IMR-90 (cell line): ENCODE measurements at regions not wholly inside any gene's neighbourhood (a gene's known extent, or its start where the extent isn't known, plus 50 kb on each side); places are given as distances from the start of the nearest gene placed in this dataset.

Experiments used
- ATAC-seq: fragments of 200-7000 bp; cut with Tn5 transposase; 2 replicates; pipeline ENCODE4 v1.9.1; 2020; ENCODE audit warnings: low read depth, mild to moderate bottlenecking, moderate library complexity
- BruUV-seq: library from RNA; stranded (reverse); fragments of 400-500 nt; replicated peaks from 2 replicates; lab custom pipeline; 2021; lab: Mats Ljungman, UMichigan
- CTCF ChIA-PET: fragments of 300-600 bp; formaldehyde crosslinking; extraction: SDS; loops from one replicate; lab custom pipeline; 2021; ENCODE audit warnings: antibody characterized with exemption; lab: Yijun Ruan, JAX
- POLR2A ChIA-PET: fragments of 300-600 bp; sonication (Branson Sonifier 250); formaldehyde crosslinking; loops from one replicate; lab custom pipeline; 2022; ENCODE audit warnings: antibody characterized with exemption; ENCODE audit not compliant: unreplicated experiment; lab: Charles Lee
- DNase-seq: peaks from one replicate; pipeline ENCODE4 v3.0.0; 2013
- H2AFZ ChIP-seq: replicated peaks from 2 replicates; pipeline ENCODE3; 2013; ENCODE audit warnings: low read length, mild to moderate bottlenecking; ENCODE audit not compliant: poor library complexity
- H2AK5ac ChIP-seq: 2 replicates; pipeline ENCODE4 v1.6.1; 2013; ENCODE audit warnings: low read depth, low read length, inconsistent platforms
- H2AK9ac ChIP-seq: replicated peaks from 2 replicates; pipeline ENCODE3; 2013; ENCODE audit warnings: mild to moderate bottlenecking, low read depth, low read length, moderate library complexity; ENCODE audit not compliant: poor library complexity
- H2BK120ac ChIP-seq: 2 replicates; pipeline ENCODE4 v1.6.1; 2013; ENCODE audit warnings: low read depth, low read length, inconsistent platforms
- H2BK15ac ChIP-seq: 3 replicates; pipeline ENCODE4 v1.6.1; 2013; ENCODE audit warnings: low read depth, low read length, inconsistent platforms
- H2BK20ac ChIP-seq: 2 replicates; pipeline ENCODE4 v1.6.1; 2013; ENCODE audit warnings: low read depth, mild to moderate bottlenecking, inconsistent platforms, low read length, moderate library complexity
- H2BK5ac ChIP-seq: 2 replicates; pipeline ENCODE4 v1.6.1; 2013; ENCODE audit warnings: mild to moderate bottlenecking, low read depth, low read length, inconsistent platforms; ENCODE audit not compliant: poor library complexity, severe bottlenecking
- H3K14ac ChIP-seq: replicated peaks from 2 replicates; pipeline ENCODE4 v1.6.1; 2013; ENCODE audit warnings: low read depth, low read length, inconsistent platforms
- H3K18ac ChIP-seq: 2 replicates; pipeline ENCODE4 v1.6.1; 2013; ENCODE audit warnings: low read depth, low read length, control low read depth
- H3K23ac ChIP-seq: 2 replicates; pipeline ENCODE4 v1.6.1; 2013; ENCODE audit warnings: low read depth, low read length, inconsistent platforms
- H3K27ac ChIP-seq: 2 replicates; pipeline ENCODE4 v1.5.1; 2013; ENCODE audit warnings: mild to moderate bottlenecking, control low read depth, low read length; ENCODE audit not compliant: insufficient read depth
- H3K27me3 ChIP-seq: 2 replicates; pipeline ENCODE4 v1.6.1; 2013; ENCODE audit warnings: low read length; ENCODE audit not compliant: control insufficient read depth, insufficient read depth
- H3K36me3 ChIP-seq: 2 replicates; pipeline ENCODE4 v1.6.1; 2013; ENCODE audit warnings: low read length, mixed read lengths; ENCODE audit not compliant: control insufficient read depth, insufficient read depth
- H3K4ac ChIP-seq: 2 replicates; pipeline ENCODE4 v1.6.1; 2013; ENCODE audit warnings: low read depth, low read length, inconsistent platforms
- H3K4me1 ChIP-seq: 2 replicates; pipeline ENCODE4 v1.6.1; 2013; ENCODE audit warnings: low read length, mixed read lengths; ENCODE audit not compliant: control insufficient read depth, insufficient read depth
- H3K4me2 ChIP-seq: 2 replicates; pipeline ENCODE4 v1.6.1; 2013; ENCODE audit warnings: low read depth, mild to moderate bottlenecking, control low read depth, low read length, moderate library complexity
- H3K4me3 ChIP-seq: 2 replicates; pipeline ENCODE4 v1.5.1; 2013; ENCODE audit warnings: low read depth, mild to moderate bottlenecking, control low read depth, low read length, moderate library complexity; ENCODE audit not compliant: insufficient read depth
- H3K56ac ChIP-seq: 2 replicates; pipeline ENCODE4 v1.6.1; 2013; ENCODE audit warnings: low read length, inconsistent platforms; ENCODE audit not compliant: insufficient read depth; ENCODE audit errors: extremely low read depth
- H3K79me1 ChIP-seq, 2 experiments: 2 replicates each; pipeline ENCODE4 v1.6.1; 2013; ENCODE audit warnings: low read length in 2 of 2, inconsistent platforms in 1 of 2, low read depth in 1 of 2
- H3K9ac ChIP-seq: 2 replicates; pipeline ENCODE4 v1.6.1; 2013; ENCODE audit warnings: low read depth, low read length, control low read depth
- H3K9me1 ChIP-seq: 2 replicates; pipeline ENCODE4 v1.6.1; 2013; ENCODE audit warnings: low read length, inconsistent platforms; ENCODE audit not compliant: insufficient read depth
- H3K9me3 ChIP-seq: 2 replicates; pipeline ENCODE4 v1.6.1; 2013; ENCODE audit warnings: low read length; ENCODE audit not compliant: control insufficient read depth, insufficient read depth
- H4K20me1 ChIP-seq: 2 replicates; pipeline ENCODE4 v1.6.1; 2013; ENCODE audit warnings: low read length, inconsistent platforms; ENCODE audit not compliant: insufficient read depth
- H4K5ac ChIP-seq: 2 replicates; pipeline ENCODE4 v1.6.1; 2013; ENCODE audit warnings: mild to moderate bottlenecking, low read depth, low read length, control low read depth
- H4K8ac ChIP-seq, 2 experiments: 2 replicates each; pipeline ENCODE4 v1.6.1; 2013; ENCODE audit warnings: low read depth in 2 of 2, low read length in 2 of 2, control low read depth in 1 of 2, inconsistent platforms in 1 of 2
- H4K91ac ChIP-seq: 2 replicates; pipeline ENCODE4 v1.6.1; 2013; ENCODE audit warnings: low read depth, low read length, inconsistent platforms; ENCODE audit not compliant: insufficient read depth
- BHLHE40 ChIP-seq: fragments of 150-350 bp; IDR thresholded peaks from 2 replicates; pipeline ENCODE4 v1.6.1; 2016; ENCODE audit warnings: mild to moderate bottlenecking, low read depth, low read length
- CHD1 ChIP-seq: IDR thresholded peaks from 2 replicates; pipeline ENCODE4 v1.6.1; 2012; ENCODE audit warnings: low read depth, low read length, improper control_type of control experiment
- ELK1 ChIP-seq: fragments of 150-350 bp; IDR thresholded peaks from 2 replicates; pipeline ENCODE4 v1.6.1; 2016; ENCODE audit warnings: low read depth, mild to moderate bottlenecking, low read length, moderate library complexity, borderline replicate concordance
- MAZ ChIP-seq: IDR thresholded peaks from 2 replicates; pipeline ENCODE4 v1.6.1; 2012; ENCODE audit warnings: low read depth, mild to moderate bottlenecking, low read length, improper control_type of control experiment, moderate library complexity, borderline replicate concordance
- MXI1 ChIP-seq: IDR thresholded peaks from 2 replicates; pipeline ENCODE4 v1.6.1; 2012; ENCODE audit warnings: low read depth, mild to moderate bottlenecking, low read length, moderate library complexity, borderline replicate concordance
- NFE2L2 ChIP-seq: fragments of 150-350 bp; IDR thresholded peaks from 2 replicates; pipeline ENCODE4 v1.6.1; 2016; ENCODE audit warnings: low read depth, mild to moderate bottlenecking, low read length
- POLR2A ChIP-seq: IDR thresholded peaks from 2 replicates; pipeline ENCODE4 v1.6.1; 2012; ENCODE audit warnings: mild to moderate bottlenecking, low read depth, low read length
- RAD21 ChIP-seq: IDR thresholded peaks from 2 replicates; pipeline ENCODE4 v1.6.1; 2012; ENCODE audit warnings: low read length, improper control_type of control experiment
- RCOR1 ChIP-seq: IDR thresholded peaks from 2 replicates; pipeline ENCODE4 v1.6.1; 2012; ENCODE audit warnings: mild to moderate bottlenecking, low read length, improper control_type of control experiment; ENCODE audit not compliant: insufficient replicate concordance
- RFX5 ChIP-seq: IDR thresholded peaks from 2 replicates; pipeline ENCODE4 v1.8.0; 2012; ENCODE audit warnings: low read depth, mild to moderate bottlenecking, low read length, moderate library complexity
- USF2 ChIP-seq: fragments of 150-350 bp; IDR thresholded peaks from 2 replicates; pipeline ENCODE4 v1.6.1; 2017; ENCODE audit warnings: mild to moderate bottlenecking, antibody characterized with exemption, low read length, low read depth
- WGBS, 2 experiments: methylation state at CpG; one replicate each; pipeline versions ENCODE4 v1.1.5 to v1.1.7; 2013; ENCODE audit warnings: missing lambda C conversion rate in 2 of 2; ENCODE audit not compliant: insufficient read length in 1 of 2; ENCODE audit errors: extremely low coverage in 2 of 2; 5-methylcytosine and 5-hydroxymethylcytosine counted together
- dilution Hi-C: fragments of 300-500 bp; cut with HindIII; formaldehyde crosslinking; loops from one replicate; pipeline ENCODE4 v1.14.3; 2018; ENCODE audit warnings: low sequenced_read_pairs; ENCODE audit not compliant: unreplicated experiment
- in situ Hi-C: fragments of 300-500 bp; cut with MboI; formaldehyde crosslinking; loops from 3 replicates; pipeline ENCODE4 v1.14.3; 2019; ENCODE audit warnings: low sequenced_read_pairs, inconsistent platforms, mixed read lengths
- intact Hi-C: fragments of 100-400 bp; cut with micrococcal nuclease; formaldehyde crosslinking; loops from 2 replicates; pipeline ENCODE4 v1.10.0; 2022

- H3K4me1 ChIP-seq, result no peaks in the 10 kb centered on the region; the same call in 1 of the 2 replicates
- DNase-seq (no peak), ATAC-seq (no peak)
- no peak overlapping the region for H3K23ac ChIP-seq
- H2AK9ac ChIP-seq, result no peak overlapping the region
- H3K36me3 ChIP-seq, result no peaks in the 10 kb centered on the region
- H4K5ac ChIP-seq, result no peak overlapping the region
- no peaks in the 10 kb centered on the region for H4K20me1 ChIP-seq
- H2BK5ac ChIP-seq, result no peak overlapping the region
- H2BK15ac ChIP-seq, result no peak overlapping the region
- H3K56ac ChIP-seq, result no peak overlapping the region
- H3K9me3 ChIP-seq, result no peaks in the 10 kb centered on the region
- H3K79me1 ChIP-seq, result no peaks in the 10 kb centered on the region
- no peak overlapping the region for H4K8ac ChIP-seq
- no peaks in the 10 kb centered on the region; the same call in 1 of the 2 replicates for H3K9me1 ChIP-seq
- intact Hi-C loops (no loop called here), in situ Hi-C loops (no loop called here), dilution Hi-C loops (no loop called here)
- no peak overlapping the region for H2BK20ac ChIP-seq
- no peak overlapping the region for H2AFZ ChIP-seq
- BruUV-seq, result no TSS peak
- CTCF ChIA-PET, result no interaction called here
- no peak overlapping the region for H3K9ac ChIP-seq
- no peak overlapping the region for H3K27ac ChIP-seq
- POLR2A ChIA-PET, result no interaction called here
- H3K4me3 ChIP-seq, result no peak overlapping the region
- H3K4me2 ChIP-seq, result no peak overlapping the region
- H2AK5ac ChIP-seq, result no peak overlapping the region
- no peak for TF ChIP-seq MXI1
- TF ChIP-seq RAD21, result no peak
- TF ChIP-seq BHLHE40, result no peak
- no peak for TF ChIP-seq USF2
- TF ChIP-seq RFX5, result no peak
- no peak for TF ChIP-seq POLR2A
- TF ChIP-seq MAZ, result no peak
- no peak for TF ChIP-seq NFE2L2
- no peak for TF ChIP-seq CHD1
- no peak for TF ChIP-seq RCOR1
- TF ChIP-seq ELK1, result no peak
- WGBS, 2 experiments, result no CpG with 5 or more reads among the region's 4 CpGs
- H3K27me3 ChIP-seq, result 0 out of 2 replicates have a peak, but pooled peaks cover 3% of the 10 kb centered on the region
- H3K4ac ChIP-seq, result no peak overlapping the region
- H3K18ac ChIP-seq, result no peak overlapping the region
- no peak overlapping the region for H3K14ac ChIP-seq
- H2BK120ac ChIP-seq, result no peak overlapping the region
- no peak overlapping the region for H4K91ac ChIP-seq
Observed at GRCh38 chr2:234392041-234392615, 104.8 kb downstream of the ARL4C start.
